ENCODE measurements at regions not wholly inside any gene's neighbourhood (a gene's known extent, or its start where the extent isn't known, plus 50 kb on each side); places are given as distances from the start of the nearest gene placed in this dataset.

- Histone ChIP-seq H3K27ac (no peak overlapping the region), H3K9me3 (ENCODE audit: low read depth) (no peaks in the 10 kb centered on the region), H3K36me3 (no peaks in the 10 kb centered on the region), H3K4me3 (no peak overlapping the region), H3K4me1 (ENCODE audit: low read depth) (no peaks in the 10 kb centered on the region), H3K27me3 (no peaks in the 10 kb centered on the region)
- DNase-seq (ENCODE audit: low read depth in 1 of 2, low spot score in 1 of 2) = no peak
- TF ChIP-seq CTCF (IDR thresholded peaks at IDR 0.05; ENCODE audit: low read depth, low read length) = no peak
These were observed 372.0 kb downstream of the ZIC4 start for GRCh38 chr3:147034359-147034758.

GRCh38 chr3:147030274-147030673, 376.1 kb downstream of the ZIC4 start:
- no peak for DNase-seq (ENCODE audit: low read depth in 1 of 2, low spot score in 1 of 2)
- H3K9me3 ChIP-seq (ENCODE audit: low read depth) = no peaks in the 10 kb centered on the region
- no peak overlapping the region for H3K27ac ChIP-seq
- H3K36me3 ChIP-seq = no peaks in the 10 kb centered on the region
- H3K4me1 ChIP-seq (ENCODE audit: low read depth) = no peaks in the 10 kb centered on the region
- H3K27me3 ChIP-seq = no peaks in the 10 kb centered on the region
- no peak for TF ChIP-seq CTCF (IDR thresholded peaks at IDR 0.05; ENCODE audit: low read depth, low read length)
- no peak overlapping the region for H3K4me3 ChIP-seq

GRCh38 chr3:147015334-147015733, 391.0 kb downstream of the ZIC4 start:
- no peak overlapping the region for H3K4me3 ChIP-seq
- no peak for TF ChIP-seq CTCF (IDR thresholded peaks at IDR 0.05; ENCODE audit: low read depth, low read length)
- DNase-seq (ENCODE audit: low read depth in 1 of 2, low spot score in 1 of 2) = no peak
- no peaks in the 10 kb centered on the region for H3K9me3 ChIP-seq (ENCODE audit: low read depth)
- H3K36me3 ChIP-seq = no peaks in the 10 kb centered on the region
- no peaks in the 10 kb centered on the region for H3K27me3 ChIP-seq
- H3K4me1 ChIP-seq (ENCODE audit: low read depth) = no peaks in the 10 kb centered on the region
- no peak overlapping the region for H3K27ac ChIP-seq

GRCh38 chr3:147008886-147009285, 397.5 kb downstream of the ZIC4 start:
- Histone ChIP-seq H3K27ac (no peak overlapping the region), H3K4me3 (no peak overlapping the region), H3K9me3 (ENCODE audit: low read depth) (no peaks in the 10 kb centered on the region), H3K4me1 (ENCODE audit: low read depth) (no peaks in the 10 kb centered on the region), H3K27me3 (no peaks in the 10 kb centered on the region), H3K36me3 (no peaks in the 10 kb centered on the region)
- TF ChIP-seq CTCF (IDR thresholded peaks at IDR 0.05; ENCODE audit: low read depth, low read length) = no peak
- no peak for DNase-seq (ENCODE audit: low read depth in 1 of 2, low spot score in 1 of 2)

- Histone ChIP-seq H3K4me3 (no peak overlapping the region), H3K36me3 (no peaks in the 10 kb centered on the region), H3K27me3 (no peaks in the 10 kb centered on the region), H3K27ac (no peak overlapping the region), H3K9me3 (ENCODE audit: low read depth) (no peaks in the 10 kb centered on the region), H3K4me1 (ENCODE audit: low read depth) (no peaks in the 10 kb centered on the region)
- DNase-seq (ENCODE audit: low read depth in 1 of 2, low spot score in 1 of 2) = no peak
- no peak for TF ChIP-seq CTCF (IDR thresholded peaks at IDR 0.05; ENCODE audit: low read depth, low read length)
These were observed 397.9 kb downstream of the ZIC4 start for GRCh38 chr3:147008458-147008857.

- no peak overlapping the region for H3K4me3 ChIP-seq
- H3K4me1 ChIP-seq (ENCODE audit: low read depth) = no peaks in the 10 kb centered on the region
- H3K9me3 ChIP-seq (ENCODE audit: low read depth) = no peaks in the 10 kb centered on the region
- H3K27ac ChIP-seq = no peak overlapping the region
- no peaks in the 10 kb centered on the region for H3K27me3 ChIP-seq
- no peak for TF ChIP-seq CTCF (IDR thresholded peaks at IDR 0.05; ENCODE audit: low read depth, low read length)
- no peaks in the 10 kb centered on the region for H3K36me3 ChIP-seq
- DNase-seq (ENCODE audit: low read depth in 1 of 2, low spot score in 1 of 2) = no peak
These were observed 398.6 kb downstream of the ZIC4 start for GRCh38 chr3:147007736-147008245.
